Activated gamma-delta T cell (primary cell): ENCODE measurements at regions not wholly inside any gene's neighbourhood (a gene's known extent, or its start where the extent isn't known, plus 50 kb on each side); places are given as distances from the start of the nearest gene placed in this dataset.

Experiments
- DNase-seq: peaks from one replicate; lab custom pipeline; 2025; lab: John Stamatoyannopoulos, UW

DNA sequence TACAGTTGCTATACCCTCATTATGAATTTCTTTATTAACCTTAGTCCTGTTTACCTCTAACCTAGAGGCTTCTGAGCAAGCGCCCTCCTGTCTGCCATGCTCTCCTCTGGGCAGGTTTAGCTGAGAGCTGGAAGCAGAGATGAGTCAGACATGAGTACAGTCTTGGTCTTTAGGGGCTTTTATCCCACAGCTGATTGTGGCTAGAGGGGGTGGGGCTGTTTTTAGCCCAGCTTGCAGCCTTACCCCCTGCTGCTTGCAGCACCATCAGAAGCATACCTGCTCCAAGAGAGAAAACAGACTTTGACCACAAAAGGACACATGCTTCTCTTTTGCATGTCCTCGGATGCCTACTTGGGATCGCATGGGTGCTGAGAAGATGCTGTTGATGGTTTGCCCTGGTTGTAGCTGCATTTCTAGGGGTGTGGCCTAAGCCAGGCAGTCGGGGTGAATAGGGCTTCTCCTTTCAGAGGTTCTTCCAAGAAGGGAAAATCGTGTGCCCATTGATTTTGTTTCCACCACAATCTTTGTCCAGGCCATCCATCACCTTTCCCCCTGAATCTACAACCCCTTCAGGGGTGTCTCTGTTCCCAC lies 115.0 kb upstream of the LGALSL start:
- no peak for DNase-seq

DNA sequence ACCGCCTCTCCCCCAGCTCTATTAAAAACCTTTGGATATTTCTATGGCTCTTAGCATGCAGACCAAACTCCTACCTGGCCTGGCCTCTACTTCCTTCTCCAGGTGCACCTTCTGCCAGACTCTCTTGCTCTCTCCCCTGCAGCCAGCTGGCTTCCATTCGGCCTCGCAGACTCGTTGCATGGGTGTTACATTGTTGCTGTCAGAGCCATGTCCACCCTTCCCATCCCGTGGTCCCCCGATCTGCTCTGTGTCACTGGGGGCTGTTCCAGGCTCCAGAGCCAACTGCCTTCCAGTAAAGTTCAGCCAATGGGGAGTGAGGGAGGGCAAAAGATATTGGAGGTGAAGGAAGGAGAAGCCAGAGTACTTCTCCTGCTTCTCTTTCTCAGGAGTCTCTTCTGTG lies 112.5 kb upstream of the LGALSL start:
- no peak for DNase-seq

DNA sequence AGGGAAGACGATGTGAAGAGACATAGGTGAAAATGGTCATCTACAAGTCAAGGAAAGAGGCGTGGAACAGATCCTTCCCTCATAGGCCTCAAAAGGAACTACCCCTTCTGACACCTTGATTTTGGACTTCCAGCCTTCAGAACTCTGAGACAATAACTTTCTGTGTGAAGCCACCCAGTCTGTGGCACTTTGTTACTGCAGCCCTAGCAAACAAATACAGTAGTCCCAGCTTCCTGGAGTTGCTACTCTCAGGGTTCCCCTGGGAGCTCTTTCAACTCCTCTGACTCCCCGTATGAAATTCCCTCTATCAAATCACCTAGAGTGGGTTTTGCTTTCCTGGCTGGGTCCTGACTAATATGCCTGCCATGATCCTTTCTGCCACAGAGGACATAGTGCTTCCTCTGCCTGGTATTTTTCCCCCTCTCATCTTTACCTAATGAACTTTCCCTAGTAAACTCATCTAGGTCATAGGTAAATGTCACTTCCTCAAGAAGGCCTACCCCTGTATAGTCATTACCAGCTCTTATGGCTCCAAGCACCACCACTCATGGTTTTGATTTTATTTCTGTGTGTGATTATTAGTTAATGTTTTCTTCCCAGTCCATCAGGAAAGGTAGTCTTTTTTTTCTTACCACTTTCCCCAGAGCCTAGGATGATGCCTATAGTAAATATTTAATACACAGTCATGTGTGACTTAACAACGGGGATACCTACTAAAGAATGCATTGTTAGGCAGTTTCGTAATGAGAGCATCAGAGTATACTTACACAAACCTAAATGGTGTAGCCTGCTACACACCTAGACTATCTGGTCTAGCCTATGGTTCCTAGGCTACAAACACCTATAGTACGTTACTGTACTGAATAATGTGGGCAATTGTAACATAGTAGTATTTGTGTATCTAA lies 111.5 kb upstream of the LGALSL start:
- no peak for DNase-seq

GRCh38 chr2:64344999-64345576 lies 108.9 kb upstream of the LGALSL start:
- DNase-seq = no peak

- no peak for DNase-seq
These were observed 108.0 kb upstream of the LGALSL start for GRCh38 chr2:64345998-64346397.

- no peak for DNase-seq
These were observed 105.4 kb upstream of the LGALSL start for GRCh38 chr2:64348386-64349130.

DNA sequence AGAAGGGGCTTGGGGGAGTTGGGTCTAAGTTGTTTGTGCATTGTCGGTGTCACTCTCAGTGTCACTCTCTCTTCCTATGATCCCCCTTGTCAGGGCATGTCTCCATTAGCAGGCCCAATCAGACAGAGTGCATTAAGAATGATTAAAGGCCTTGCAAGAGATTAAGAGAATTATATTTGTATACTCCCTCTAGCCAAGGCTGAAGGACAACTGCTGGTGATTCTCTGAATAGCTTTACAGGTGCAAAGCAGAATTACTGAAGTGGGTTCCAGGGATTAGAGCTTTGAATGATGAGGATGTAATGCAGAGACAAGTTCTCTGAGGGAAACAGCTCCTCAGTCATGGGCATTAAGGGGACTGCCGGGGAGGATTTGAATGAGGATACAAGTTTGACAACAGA lies 104.8 kb upstream of the LGALSL start:
- DNase-seq = no peak

DNA sequence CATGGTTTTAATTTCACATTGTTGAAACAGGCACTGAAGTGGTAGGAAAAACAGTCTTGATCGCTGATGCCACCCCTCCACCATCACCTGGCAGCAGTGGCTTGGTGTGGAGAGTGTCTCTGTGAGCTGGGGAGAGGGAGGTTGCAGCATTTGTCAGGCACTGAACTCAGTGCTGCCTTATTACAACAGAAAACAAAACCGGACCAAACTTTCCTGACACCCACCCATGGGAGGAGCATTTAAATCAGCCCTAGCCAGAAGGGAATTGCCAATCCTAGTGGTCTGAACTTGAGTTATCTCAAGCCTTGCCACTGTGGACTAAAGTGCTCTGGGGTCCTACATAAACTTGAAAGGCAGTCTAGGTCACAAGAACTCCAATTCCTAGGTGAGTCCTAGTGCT lies 103.0 kb upstream of the LGALSL start:
- DNase-seq = no peak

DNA sequence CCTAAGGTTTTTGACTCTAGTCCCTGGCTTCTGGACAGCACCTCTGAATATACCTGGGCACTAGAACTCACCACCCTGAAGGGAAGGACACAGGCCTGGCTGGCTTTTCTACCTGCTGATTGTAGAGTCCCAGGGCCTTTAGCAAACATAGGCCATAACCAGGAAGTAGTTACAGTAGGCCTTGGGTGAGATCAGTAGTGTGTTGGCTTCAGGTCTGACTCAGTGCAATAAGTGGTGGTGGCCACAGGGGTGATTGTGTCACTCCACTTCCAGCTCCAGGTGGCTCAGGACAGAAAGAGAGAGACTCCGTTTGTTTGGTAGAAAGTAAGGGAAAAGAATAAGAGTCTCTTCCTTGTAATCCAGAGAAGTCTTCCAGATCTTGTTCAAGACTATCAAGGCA lies 101.7 kb upstream of the LGALSL start:
- DNase-seq = no peak

DNA sequence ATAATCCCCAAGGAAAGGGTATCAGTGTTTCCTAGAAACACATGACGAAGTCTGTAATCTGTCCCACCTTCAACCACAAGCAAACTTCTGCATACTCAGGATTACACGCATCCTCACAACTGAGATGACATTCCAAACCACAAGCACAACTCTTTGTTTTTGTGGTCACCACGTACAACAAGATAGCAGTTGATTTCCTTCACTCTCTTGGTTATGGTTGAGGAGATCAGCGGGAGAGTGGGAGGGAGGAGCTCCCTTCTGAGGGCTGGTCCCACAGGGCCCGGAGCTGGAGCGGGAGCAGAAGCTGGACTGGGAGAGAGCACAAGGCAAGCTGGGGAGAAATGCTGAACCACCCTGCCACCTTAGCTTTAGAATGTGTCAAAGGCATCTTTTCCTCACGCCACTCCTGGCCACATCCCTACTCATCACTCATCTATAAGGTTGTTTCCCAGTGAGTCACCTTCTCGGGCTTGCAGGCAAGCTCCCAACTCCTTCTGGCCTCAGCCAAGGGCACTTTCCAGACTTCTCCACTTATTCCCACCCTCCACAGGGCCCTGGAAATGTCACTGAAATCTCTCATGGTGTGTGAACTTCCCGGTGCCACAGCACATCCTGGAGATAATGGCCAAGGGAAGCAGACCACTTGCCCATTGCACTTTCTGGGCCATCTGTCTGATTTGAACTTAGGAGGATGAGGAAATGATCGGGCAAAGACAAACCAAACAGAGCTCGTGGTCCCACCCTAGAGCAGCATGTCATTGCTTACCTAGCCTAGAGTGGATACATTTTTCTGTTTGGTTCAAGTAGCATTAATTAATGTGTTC lies 98.9 kb upstream of the LGALSL start:
- no peak for DNase-seq

GRCh38 chr2:64356906-64357305 lies 97.1 kb upstream of the LGALSL start:
- DNase-seq = no peak

GRCh38 chr2:64359171-64359891 lies 94.6 kb upstream of the LGALSL start:
- DNase-seq = no peak

DNA sequence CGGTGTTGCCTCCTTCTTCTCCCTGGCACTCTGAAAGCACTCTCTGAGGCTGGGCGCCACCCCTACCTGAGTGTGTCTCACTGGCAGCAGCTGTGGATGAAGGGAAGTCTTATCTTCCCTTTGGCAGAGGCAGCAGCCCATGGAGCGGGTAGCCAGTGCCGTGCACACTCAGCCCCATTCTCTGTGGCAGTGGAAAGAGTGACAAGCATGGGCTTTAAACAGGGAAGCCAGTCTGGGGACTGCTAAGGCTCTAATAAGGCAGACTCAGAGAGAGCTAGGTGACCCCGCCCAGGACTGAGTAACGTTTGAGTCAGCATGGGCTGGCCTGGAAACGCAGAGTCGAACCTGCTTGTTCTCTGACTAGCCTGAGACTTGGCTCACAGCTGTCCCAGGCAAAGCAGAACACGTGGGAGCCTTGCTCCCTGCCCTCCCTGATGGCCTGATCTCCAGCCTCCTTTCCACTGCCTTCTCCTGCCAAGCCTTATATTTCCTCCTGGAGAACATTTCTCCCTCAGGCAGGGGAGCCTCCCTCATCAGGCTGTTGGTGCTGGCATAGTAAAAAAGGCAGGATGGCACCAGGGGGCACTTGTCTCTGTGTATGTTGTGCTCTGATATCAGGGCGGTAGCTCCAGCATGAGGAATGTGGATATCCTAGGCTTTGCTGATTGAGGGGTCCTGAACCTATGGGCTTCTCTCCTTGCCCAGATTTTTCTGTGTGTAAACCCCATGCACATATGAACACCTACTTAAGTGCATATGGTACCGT lies 93.9 kb upstream of the LGALSL start:
- no peak for DNase-seq

DNA sequence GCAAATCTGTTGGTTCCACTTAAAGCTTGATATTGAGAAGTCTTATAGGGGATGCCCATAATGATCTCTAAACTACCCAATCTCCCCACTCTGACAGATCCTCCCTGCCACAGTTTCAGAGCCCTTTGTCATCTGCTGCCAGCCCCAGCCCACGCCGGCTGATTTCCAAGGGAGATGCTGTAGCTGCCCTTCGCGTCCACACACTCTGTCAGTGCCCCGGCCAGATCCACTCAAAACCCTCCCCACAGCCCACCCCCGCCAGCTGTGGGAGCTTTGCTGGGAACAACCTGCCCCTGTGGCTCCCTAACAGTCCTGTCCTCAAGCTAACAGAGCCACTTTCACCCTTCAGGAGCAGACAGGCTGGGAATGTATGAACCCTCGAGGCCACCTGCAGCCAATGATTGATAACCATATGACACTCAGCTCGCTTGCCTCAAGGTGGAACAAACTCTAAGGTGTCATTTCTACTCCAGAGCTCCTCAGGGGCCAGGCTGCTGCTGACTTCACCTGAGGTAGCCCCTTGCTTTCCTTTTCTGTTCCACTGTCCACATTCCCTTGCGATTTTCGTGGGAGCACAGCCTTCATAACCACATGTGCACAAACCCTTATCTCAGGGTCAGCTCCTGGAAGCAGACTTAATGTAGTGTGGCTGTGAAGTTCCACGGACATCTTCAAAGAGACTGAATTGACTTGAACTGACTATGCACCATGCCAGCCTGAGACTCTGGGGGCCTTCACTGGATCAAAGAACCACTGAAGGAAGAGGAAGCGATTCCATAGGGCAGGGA lies 92.6 kb upstream of the LGALSL start:
- DNase-seq = no peak

- DNase-seq = no peak
These were observed 91.4 kb upstream of the LGALSL start for GRCh38 chr2:64362562-64363026.

DNA sequence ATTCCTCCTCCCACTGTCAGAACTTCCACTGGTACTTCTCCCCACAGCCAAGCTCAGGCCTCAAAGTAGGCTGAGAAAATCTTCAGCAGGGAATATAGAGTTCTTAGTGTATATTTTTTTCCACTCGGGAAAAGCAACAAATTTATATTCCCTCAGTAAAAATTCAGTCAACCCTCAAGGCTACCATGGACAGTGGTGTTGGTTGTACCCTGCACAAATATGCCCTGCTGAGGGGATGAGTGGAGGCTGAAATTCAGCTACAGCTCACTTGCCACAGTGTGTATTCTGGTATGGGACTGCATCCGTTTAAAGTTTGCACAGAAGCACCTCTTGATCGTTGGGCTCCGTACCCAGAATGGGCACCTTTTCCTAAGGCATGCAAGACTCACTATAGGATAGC lies 90.8 kb upstream of the LGALSL start:
- no peak for DNase-seq

- DNase-seq = no peak
These were observed 90.1 kb upstream of the LGALSL start for GRCh38 chr2:64363848-64364247.

DNA sequence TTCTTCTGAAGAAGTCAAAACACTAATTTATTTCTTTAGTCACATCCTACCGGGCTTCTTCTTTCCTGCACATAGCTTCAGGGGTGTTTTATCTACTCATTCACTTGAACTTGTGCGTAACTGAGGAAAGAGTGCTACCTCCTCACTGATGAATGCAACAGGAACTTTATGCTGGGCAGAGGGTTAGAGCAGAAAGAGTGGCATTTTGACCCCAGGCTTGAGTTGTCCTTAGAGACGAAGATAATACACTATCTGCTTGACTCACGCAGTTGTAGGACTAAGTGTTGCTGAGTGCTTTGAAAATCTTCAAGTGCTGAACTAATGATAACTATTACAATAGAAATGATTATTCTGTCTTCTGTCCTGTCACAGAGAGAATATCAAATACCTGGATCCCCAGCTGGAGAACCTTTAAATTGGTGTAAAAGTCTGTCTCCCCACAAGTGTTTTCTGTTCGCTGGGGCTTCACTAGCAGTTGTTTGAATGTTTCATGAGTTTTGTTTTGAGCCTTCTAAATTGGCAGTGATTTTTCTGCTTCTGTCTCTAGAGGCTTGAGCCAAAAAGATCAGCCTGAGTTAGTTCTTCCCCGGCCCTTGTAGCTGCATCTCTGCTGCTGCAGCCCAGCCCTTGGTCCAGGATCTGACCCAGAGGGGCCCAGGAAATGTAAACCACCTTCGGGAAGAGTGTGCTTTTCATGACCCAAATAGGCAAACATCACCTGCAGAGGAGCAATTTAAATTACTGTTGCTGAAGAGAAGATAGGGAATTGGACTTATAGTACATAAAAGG lies 86.3 kb upstream of the LGALSL start:
- DNase-seq = no peak
